WTC11 (cell line): ENCODE measurements at regions not wholly inside any gene's neighbourhood (a gene's known extent, or its start where the extent isn't known, plus 50 kb on each side); places are given as distances from the start of the nearest gene placed in this dataset.

Experiments
- ATAC-seq: fragments of 200-7000 bp; cut with Tn5 transposase; 2 replicates; pipeline ENCODE4 v1.10.0; 2021; ENCODE audit warnings: mild to moderate bottlenecking, moderate library complexity
- CTCF ChIA-PET: fragments of 300-600 bp; sonication (Branson Sonifier 250); formaldehyde crosslinking; loops from one replicate; lab custom pipeline; 2021; ENCODE audit warnings: antibody characterized with exemption; lab: Charles Lee
- POLR2A ChIA-PET: fragments of 350-600 bp; sonication (Branson Sonifier 250); formaldehyde crosslinking; loops from one replicate; lab custom pipeline; 2021; ENCODE audit warnings: antibody characterized with exemption; lab: Charles Lee
- DNase-seq: peaks from one replicate; pipeline ENCODE4 v3.0.0; 2021; ENCODE audit warnings: low spot score
- H3K27ac Mint-ChIP-seq: 2 replicates; pipeline ENCODE4 v1.8.0; 2021; ENCODE audit warnings: mixed read lengths
- H3K27me3 Mint-ChIP-seq: 2 replicates; pipeline ENCODE4 v1.8.0; 2021; ENCODE audit warnings: low read depth, mild to moderate bottlenecking, moderate library complexity, mixed read lengths
- H3K36me3 Mint-ChIP-seq: 2 replicates; pipeline ENCODE4 v1.8.0; 2021; ENCODE audit warnings: mixed read lengths
- H3K4me1 Mint-ChIP-seq: 2 replicates; pipeline ENCODE4 v1.8.0; 2022; ENCODE audit warnings: mixed read lengths
- H3K4me3 Mint-ChIP-seq: 2 replicates; pipeline ENCODE4 v1.8.0; 2021; ENCODE audit warnings: mild to moderate bottlenecking, moderate library complexity, mixed read lengths
- H3K9me3 Mint-ChIP-seq: 2 replicates; pipeline ENCODE4 v1.8.0; 2021; ENCODE audit warnings: mixed read lengths
- AFF4 ChIP-seq: sonication (generic); formaldehyde crosslinking; IDR thresholded peaks from 2 replicates; pipeline ENCODE4 v1.8.1; 2023; ENCODE audit warnings: mild to moderate bottlenecking, missing genetic modification reagents, borderline replicate concordance
- ATF1 ChIP-seq: sonication (generic); formaldehyde crosslinking; IDR thresholded peaks from 2 replicates; pipeline ENCODE4 v1.8.1; 2023; ENCODE audit warnings: mild to moderate bottlenecking, moderate library complexity, missing genetic modification reagents
- E2F1 ChIP-seq: sonication (generic); formaldehyde crosslinking; IDR thresholded peaks from 2 replicates; pipeline ENCODE4 v1.8.0; 2022; ENCODE audit warnings: mild to moderate bottlenecking, missing genetic modification reagents
- ERG ChIP-seq: fragments of 250-450 bp; sonication (Bioruptor Pico); IDR thresholded peaks from 2 replicates; pipeline ENCODE4 v1.8.0; 2021; ENCODE audit warnings: mild to moderate bottlenecking
- ETV6 ChIP-seq: sonication (generic); formaldehyde crosslinking; IDR thresholded peaks from 2 replicates; pipeline ENCODE4 v1.8.1; 2022; ENCODE audit warnings: mild to moderate bottlenecking, missing genetic modification reagents
- HMGXB4 ChIP-seq: sonication (generic); formaldehyde crosslinking; IDR thresholded peaks from 2 replicates; pipeline ENCODE4 v1.8.1; 2023; ENCODE audit warnings: mild to moderate bottlenecking, moderate library complexity, missing genetic modification reagents
- JUN ChIP-seq: sonication (generic); formaldehyde crosslinking; IDR thresholded peaks from 2 replicates; pipeline ENCODE4 v1.8.0; 2023; ENCODE audit warnings: mild to moderate bottlenecking, missing genetic modification reagents
- MAX ChIP-seq: sonication (generic); formaldehyde crosslinking; IDR thresholded peaks from 2 replicates; pipeline ENCODE4 v1.8.0; 2022; ENCODE audit warnings: mild to moderate bottlenecking, missing genetic modification reagents
- NFATC4 ChIP-seq: fragments of 250-450 bp; sonication (Bioruptor Pico); IDR thresholded peaks from 2 replicates; pipeline ENCODE4 v1.9.0; 2021; ENCODE audit warnings: mild to moderate bottlenecking
- NR3C1 ChIP-seq: sonication (generic); formaldehyde crosslinking; conservative IDR thresholded peaks from 2 replicates; pipeline ENCODE4 v1.8.1; 2023; ENCODE audit warnings: low read depth, mild to moderate bottlenecking, missing genetic modification reagents
- PRRX2 ChIP-seq: fragments of 250-450 bp; sonication (Bioruptor Pico); IDR thresholded peaks from 2 replicates; pipeline ENCODE4 v1.8.0; 2021; ENCODE audit warnings: mild to moderate bottlenecking
- SOX15 ChIP-seq: fragments of 250-450 bp; sonication (Bioruptor Pico); IDR thresholded peaks from 2 replicates; pipeline ENCODE4 v1.9.0; 2021; ENCODE audit warnings: mild to moderate bottlenecking
- USF1 ChIP-seq: sonication (generic); formaldehyde crosslinking; IDR thresholded peaks from 2 replicates; pipeline ENCODE4 v1.8.0; 2022; ENCODE audit warnings: mild to moderate bottlenecking, missing genetic modification reagents
- ZNF121 ChIP-seq: sonication (generic); formaldehyde crosslinking; IDR thresholded peaks from 2 replicates; pipeline ENCODE4 v1.8.0; 2023; ENCODE audit warnings: missing genetic modification reagents
- ZNF138 ChIP-seq: sonication (generic); formaldehyde crosslinking; conservative IDR thresholded peaks from 2 replicates; pipeline ENCODE4 v1.8.1; 2022; ENCODE audit warnings: mild to moderate bottlenecking, moderate library complexity, missing genetic modification reagents
- ZNF219 ChIP-seq: sonication (generic); formaldehyde crosslinking; IDR thresholded peaks from 2 replicates; pipeline ENCODE4 v1.8.0; 2023; ENCODE audit warnings: missing genetic modification reagents, mild to moderate bottlenecking, borderline replicate concordance
- ZNF416 ChIP-seq: fragments of 250-450 bp; sonication (Bioruptor Pico); IDR thresholded peaks from 2 replicates; pipeline ENCODE4 v1.9.0; 2021; ENCODE audit warnings: mild to moderate bottlenecking, inconsistent platforms
- TF ChIP-seq, protein P1 (sequence below): sonication (generic); formaldehyde crosslinking; IDR thresholded peaks from 2 replicates; pipeline ENCODE4 v1.8.1; 2023; ENCODE audit warnings: mild to moderate bottlenecking, missing genetic modification reagents

- ATAC-seq (no peak), DNase-seq (no peak)
- POLR2A ChIA-PET = no interaction called here
- no peak for TF ChIP-seq ERG (CRISPR knock-in tag)
- no peak for TF ChIP-seq ZNF219 (CRISPR knock-in tag)
- no peak for TF ChIP-seq AFF4 (CRISPR knock-in tag)
- TF ChIP-seq ZNF138 = no peak
- TF ChIP-seq JUN (CRISPR knock-in tag) = no peak
- no peak for TF ChIP-seq E2F1
- TF ChIP-seq HMGXB4 = no peak
- H3K9me3 Mint-ChIP-seq = peaks cover 20% of the 10 kb centered on the region
- CTCF ChIA-PET = interaction anchor here (0.6 to 1.0 kb wide), 2 partner anchors 19 to 44 kb away, joined by 3 to 5 read pairs; no protein-coding TSS in a partner anchor
- H3K4me1 Mint-ChIP-seq = peaks cover 8% of the 10 kb centered on the region
- no peak overlapping the region for H3K4me3 Mint-ChIP-seq
- H3K27me3 Mint-ChIP-seq = peaks cover 5% of the 10 kb centered on the region; the same call in 1 of the 2 replicates
- peaks cover 5% of the 10 kb centered on the region for H3K36me3 Mint-ChIP-seq
- no peak overlapping the region for H3K27ac Mint-ChIP-seq
Measured at GRCh38 chr9:6072865-6073264, 57.4 kb upstream of the RANBP6 start.

GRCh38 chr9:6072453-6072852 is 57.0 kb upstream of the RANBP6 start:
- Mint-ChIP-seq H3K27me3 (peaks cover 5% of the 10 kb centered on the region; the same call in 1 of the 2 replicates), H3K36me3 (peaks cover 5% of the 10 kb centered on the region), H3K4me3 (no peak overlapping the region), H3K27ac (no peak overlapping the region), H3K4me1 (peaks cover 8% of the 10 kb centered on the region), H3K9me3 (peaks cover 20% of the 10 kb centered on the region)
- ATAC-seq (no peak), DNase-seq (no peak)
- TF ChIP-seq PRRX2 = no peak
- no peak for TF ChIP-seq SOX15 (CRISPR knock-in tag)
- no peak for TF ChIP-seq ZNF416
- TF ChIP-seq, protein P1, sequence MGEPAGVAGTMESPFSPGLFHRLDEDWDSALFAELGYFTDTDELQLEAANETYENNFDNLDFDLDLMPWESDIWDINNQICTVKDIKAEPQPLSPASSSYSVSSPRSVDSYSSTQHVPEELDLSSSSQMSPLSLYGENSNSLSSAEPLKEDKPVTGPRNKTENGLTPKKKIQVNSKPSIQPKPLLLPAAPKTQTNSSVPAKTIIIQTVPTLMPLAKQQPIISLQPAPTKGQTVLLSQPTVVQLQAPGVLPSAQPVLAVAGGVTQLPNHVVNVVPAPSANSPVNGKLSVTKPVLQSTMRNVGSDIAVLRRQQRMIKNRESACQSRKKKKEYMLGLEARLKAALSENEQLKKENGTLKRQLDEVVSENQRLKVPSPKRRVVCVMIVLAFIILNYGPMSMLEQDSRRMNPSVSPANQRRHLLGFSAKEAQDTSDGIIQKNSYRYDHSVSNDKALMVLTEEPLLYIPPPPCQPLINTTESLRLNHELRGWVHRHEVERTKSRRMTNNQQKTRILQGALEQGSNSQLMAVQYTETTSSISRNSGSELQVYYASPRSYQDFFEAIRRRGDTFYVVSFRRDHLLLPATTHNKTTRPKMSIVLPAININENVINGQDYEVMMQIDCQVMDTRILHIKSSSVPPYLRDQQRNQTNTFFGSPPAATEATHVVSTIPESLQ (CRISPR knock-in tag) = no peak
- TF ChIP-seq USF1 (CRISPR knock-in tag) = no peak
- TF ChIP-seq NFATC4 (CRISPR knock-in tag) = no peak
- TF ChIP-seq ETV6 = no peak
- TF ChIP-seq MAX = no peak
- TF ChIP-seq ATF1 (CRISPR knock-in tag) = no peak
- TF ChIP-seq ZNF121 (CRISPR knock-in tag) = no peak
- TF ChIP-seq NR3C1 (CRISPR knock-in tag) = no peak
- ChIA-PET CTCF (interaction anchor here (0.6 kb wide), 1 partner anchor 44 kb away, joined by 5 read pairs; no protein-coding TSS in a partner anchor), POLR2A (no interaction called here)
